ENCODE measurements at regions not wholly inside any gene's neighbourhood (a gene's known extent, or its start where the extent isn't known, plus 50 kb on each side); places are given as distances from the start of the nearest gene placed in this dataset.

- TF ChIP-seq, protein P1, sequence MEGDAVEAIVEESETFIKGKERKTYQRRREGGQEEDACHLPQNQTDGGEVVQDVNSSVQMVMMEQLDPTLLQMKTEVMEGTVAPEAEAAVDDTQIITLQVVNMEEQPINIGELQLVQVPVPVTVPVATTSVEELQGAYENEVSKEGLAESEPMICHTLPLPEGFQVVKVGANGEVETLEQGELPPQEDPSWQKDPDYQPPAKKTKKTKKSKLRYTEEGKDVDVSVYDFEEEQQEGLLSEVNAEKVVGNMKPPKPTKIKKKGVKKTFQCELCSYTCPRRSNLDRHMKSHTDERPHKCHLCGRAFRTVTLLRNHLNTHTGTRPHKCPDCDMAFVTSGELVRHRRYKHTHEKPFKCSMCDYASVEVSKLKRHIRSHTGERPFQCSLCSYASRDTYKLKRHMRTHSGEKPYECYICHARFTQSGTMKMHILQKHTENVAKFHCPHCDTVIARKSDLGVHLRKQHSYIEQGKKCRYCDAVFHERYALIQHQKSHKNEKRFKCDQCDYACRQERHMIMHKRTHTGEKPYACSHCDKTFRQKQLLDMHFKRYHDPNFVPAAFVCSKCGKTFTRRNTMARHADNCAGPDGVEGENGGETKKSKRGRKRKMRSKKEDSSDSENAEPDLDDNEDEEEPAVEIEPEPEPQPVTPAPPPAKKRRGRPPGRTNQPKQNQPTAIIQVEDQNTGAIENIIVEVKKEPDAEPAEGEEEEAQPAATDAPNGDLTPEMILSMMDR (IDR thresholded peaks at IDR 0.05; ENCODE audit: low read length, missing control alignments): no peak
- DNase-seq (ENCODE audit: low read depth): no peak
- no peak overlapping the region for H3K4me3 ChIP-seq (replicated peaks; ENCODE audit: low read depth, low read length)
These were observed 851.2 kb upstream of the ADAMTS5 start for GRCh38 chr21:27817902-27818623.

GRCh38 chr21:27817074-27817473 is 850.2 kb upstream of the ADAMTS5 start:
- TF ChIP-seq, protein P1 (IDR thresholded peaks at IDR 0.05; ENCODE audit: low read length, missing control alignments): no peak
- peak; percentile 82 for DNase-seq (ENCODE audit: low read depth)
- H3K4me3 ChIP-seq (replicated peaks; ENCODE audit: low read depth, low read length): no peak overlapping the region

- no peak overlapping the region for H3K4me3 ChIP-seq (replicated peaks; ENCODE audit: low read depth, low read length)
- TF ChIP-seq, protein P1 (IDR thresholded peaks at IDR 0.05; ENCODE audit: low read length, missing control alignments): no peak
- DNase-seq (ENCODE audit: low read depth): no peak
These were observed 849.4 kb upstream of the ADAMTS5 start for GRCh38 chr21:27816301-27816700.

DNA sequence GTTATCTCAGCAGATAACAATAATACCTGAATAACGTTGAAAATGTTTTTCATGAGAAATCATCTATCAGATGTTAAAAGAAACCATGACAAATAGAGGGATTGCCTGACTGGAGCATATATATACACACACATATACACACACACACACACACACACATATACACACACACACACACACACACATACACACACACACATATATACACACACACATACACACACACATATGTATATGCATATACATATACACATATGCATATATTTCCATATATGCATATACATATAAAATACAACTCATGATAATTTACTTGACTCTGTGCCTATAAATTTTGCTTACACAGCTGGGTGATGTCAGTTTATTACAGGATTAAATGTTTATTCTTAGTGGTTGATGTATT is 847.3 kb upstream of the ADAMTS5 start:
- TF ChIP-seq, protein P1 (IDR thresholded peaks at IDR 0.05; ENCODE audit: low read length, missing control alignments): no peak
- no peak for DNase-seq (ENCODE audit: low read depth)
- H3K4me3 ChIP-seq (replicated peaks; ENCODE audit: low read depth, low read length): no peak overlapping the region

- TF ChIP-seq, protein P1 (IDR thresholded peaks at IDR 0.05; ENCODE audit: low read length, missing control alignments): no peak
- DNase-seq (ENCODE audit: low read depth): no peak
- H3K4me3 ChIP-seq (replicated peaks; ENCODE audit: low read depth, low read length): no peak overlapping the region
These were observed 846.9 kb upstream of the ADAMTS5 start for GRCh38 chr21:27813750-27814149.

DNA sequence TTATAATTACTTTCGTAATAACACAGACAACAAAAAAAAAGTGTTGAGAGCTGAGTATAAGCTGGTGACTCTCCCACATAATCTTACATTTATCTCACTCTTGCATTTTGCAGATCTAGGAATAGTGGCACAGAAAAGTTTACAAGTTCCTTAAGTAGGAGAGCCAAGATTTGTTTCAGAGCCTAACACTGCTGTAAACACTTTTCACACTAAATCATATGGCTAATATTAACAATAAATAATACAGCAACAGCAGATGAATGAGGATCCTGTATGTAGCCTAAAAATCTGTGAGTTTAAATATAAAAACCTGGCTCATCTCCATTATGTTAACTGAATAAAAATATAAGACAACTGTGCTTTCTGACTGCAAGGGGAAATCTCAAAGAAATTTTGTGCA is 846.5 kb upstream of the ADAMTS5 start:
- no peak for DNase-seq (ENCODE audit: low read depth)
- no peak overlapping the region for H3K4me3 ChIP-seq (replicated peaks; ENCODE audit: low read depth, low read length)
- TF ChIP-seq, protein P1 (IDR thresholded peaks at IDR 0.05; ENCODE audit: low read length, missing control alignments): no peak

DNA sequence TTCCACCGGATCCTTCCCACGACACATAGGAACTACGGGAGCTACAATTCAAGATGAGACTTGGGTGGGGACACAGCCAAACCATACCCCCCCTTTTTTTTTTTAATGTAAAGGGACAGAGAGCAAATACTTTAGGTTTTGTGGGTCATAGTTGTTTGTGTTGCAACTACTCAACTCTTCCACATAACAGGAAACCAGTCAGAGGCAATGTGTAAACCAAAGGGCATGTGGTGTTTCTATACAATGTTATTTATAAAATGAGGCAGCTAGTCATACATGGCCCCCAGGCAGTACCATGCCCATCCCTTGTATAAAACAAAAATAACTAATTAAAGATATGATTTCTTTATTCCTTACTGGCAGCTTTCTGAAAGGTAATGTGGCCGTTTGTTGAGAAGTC is 845.4 kb upstream of the ADAMTS5 start:
- TF ChIP-seq, protein P1 (IDR thresholded peaks at IDR 0.05; ENCODE audit: low read length, missing control alignments): no peak
- peak; percentile 24 for DNase-seq (ENCODE audit: low read depth)
- H3K4me3 ChIP-seq (replicated peaks; ENCODE audit: low read depth, low read length): no peak overlapping the region
